SK-N-MC (cell line): ENCODE measurements at regions not wholly inside any gene's neighbourhood (a gene's known extent, or its start where the extent isn't known, plus 50 kb on each side); places are given as distances from the start of the nearest gene placed in this dataset.

ENCODE experiments used
- DNase-seq: peaks from one replicate; pipeline ENCODE4 v3.0.0-alpha.2; 2011; ENCODE audit warnings: low read depth, low spot score
- H3K27ac ChIP-seq: fragments of 200-600 bp; sonication (generic); 2 replicates; pipeline ENCODE4 v1.5.1; 2016; ENCODE audit warnings: mixed run types
- H3K36me3 ChIP-seq: fragments of 200-600 bp; sonication (generic); 2 replicates; pipeline ENCODE4 v1.6.1; 2017; ENCODE audit warnings: antibody characterized with exemption, low read length, mixed read lengths; ENCODE audit not compliant: insufficient read depth
- H3K4me3 ChIP-seq: fragments of 200-600 bp; sonication (generic); 2 replicates; pipeline ENCODE4 v1.5.1; 2016
- H3K9ac ChIP-seq: fragments of 200-600 bp; sonication (generic); 2 replicates; pipeline ENCODE4 v1.8.0; 2017; ENCODE audit warnings: mixed run types, mixed read lengths; ENCODE audit not compliant: insufficient read length
- H3K9me3 ChIP-seq: fragments of 200-600 bp; sonication (generic); 2 replicates; pipeline ENCODE4 v1.6.1; 2017; ENCODE audit warnings: low read depth, mild to moderate bottlenecking, antibody characterized with exemption, low read length, moderate library complexity, mixed read lengths
- EZH2 ChIP-seq: fragments of 200-600 bp; sonication (generic); IDR thresholded peaks from one replicate; pipeline ENCODE4 v1.6.1; 2017; ENCODE audit warnings: antibody characterized with exemption
- FOXP2 ChIP-seq: optimal IDR thresholded peaks from 2 replicates; pipeline ENCODE3; 2011; ENCODE audit warnings: mild to moderate bottlenecking, moderate library complexity; ENCODE audit not compliant: insufficient read depth; ENCODE audit errors: extremely low read length, control extremely low read depth
- POLR2AphosphoS5 ChIP-seq: IDR thresholded peaks from 2 replicates; pipeline ENCODE4 v1.6.1; 2012; ENCODE audit warnings: mild to moderate bottlenecking, low read depth, low read length, borderline replicate concordance

DNA sequence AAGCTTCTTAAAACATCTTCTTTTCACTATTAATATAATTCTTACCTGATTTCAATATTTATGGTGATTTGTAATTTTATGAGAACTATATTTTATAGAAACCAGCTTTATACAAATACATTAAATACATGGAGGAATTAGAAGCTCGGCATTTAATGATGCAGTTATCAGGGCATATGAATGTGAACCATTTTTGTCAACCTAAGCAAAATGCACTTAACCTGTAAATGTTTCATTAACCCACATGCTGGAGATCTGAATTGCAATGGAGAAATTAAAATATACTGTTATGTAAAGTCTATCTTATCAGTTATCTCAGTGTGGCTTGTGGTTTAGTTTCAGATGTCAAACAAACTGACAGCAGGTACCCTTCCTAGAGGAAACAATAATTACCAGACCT, 63.2 kb upstream of the CDH12 start:
- no peak overlapping the region for H3K9ac ChIP-seq
- no peaks in the 10 kb centered on the region for H3K36me3 ChIP-seq
- DNase-seq = no peak
- no peaks in the 10 kb centered on the region for H3K9me3 ChIP-seq
- no peak overlapping the region for H3K4me3 ChIP-seq
- no peak for TF ChIP-seq POLR2AphosphoS5
- TF ChIP-seq FOXP2 = no peak
- no peak for TF ChIP-seq EZH2
- no peak overlapping the region for H3K27ac ChIP-seq

DNA sequence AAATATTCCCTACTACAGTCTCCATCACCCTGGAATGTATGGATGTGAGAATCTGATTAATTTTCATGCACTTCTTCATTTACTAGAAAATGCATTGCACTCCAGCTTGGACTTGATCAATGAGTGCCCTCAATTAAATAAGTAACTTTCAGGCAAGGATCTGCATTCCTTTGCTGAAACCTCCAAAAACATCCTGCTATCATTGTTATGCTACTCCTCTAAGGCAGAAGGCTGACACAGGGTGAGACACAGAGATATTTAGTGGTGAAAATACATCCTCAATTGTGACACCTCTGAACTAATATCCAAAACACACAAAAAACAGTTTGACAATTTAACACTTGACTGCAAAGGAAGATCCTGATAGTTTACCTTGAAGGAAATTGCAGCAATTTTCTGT, 57.9 kb upstream of the CDH12 start:
- TF ChIP-seq FOXP2 = no peak
- no peak for TF ChIP-seq EZH2
- TF ChIP-seq POLR2AphosphoS5 = no peak
- Histone ChIP-seq H3K9me3 (no peaks in the 10 kb centered on the region), H3K36me3 (no peaks in the 10 kb centered on the region), H3K27ac (no peak overlapping the region), H3K9ac (no peak overlapping the region), H3K4me3 (no peak overlapping the region)
- DNase-seq = no peak

GRCh38 chr5:22910523-22910922, 57.4 kb upstream of the CDH12 start:
- Histone ChIP-seq H3K27ac (no peak overlapping the region), H3K36me3 (no peaks in the 10 kb centered on the region), H3K4me3 (no peak overlapping the region), H3K9ac (no peak overlapping the region), H3K9me3 (no peaks in the 10 kb centered on the region)
- TF ChIP-seq EZH2 = no peak
- no peak for TF ChIP-seq POLR2AphosphoS5
- TF ChIP-seq FOXP2 = no peak
- no peak for DNase-seq

DNA sequence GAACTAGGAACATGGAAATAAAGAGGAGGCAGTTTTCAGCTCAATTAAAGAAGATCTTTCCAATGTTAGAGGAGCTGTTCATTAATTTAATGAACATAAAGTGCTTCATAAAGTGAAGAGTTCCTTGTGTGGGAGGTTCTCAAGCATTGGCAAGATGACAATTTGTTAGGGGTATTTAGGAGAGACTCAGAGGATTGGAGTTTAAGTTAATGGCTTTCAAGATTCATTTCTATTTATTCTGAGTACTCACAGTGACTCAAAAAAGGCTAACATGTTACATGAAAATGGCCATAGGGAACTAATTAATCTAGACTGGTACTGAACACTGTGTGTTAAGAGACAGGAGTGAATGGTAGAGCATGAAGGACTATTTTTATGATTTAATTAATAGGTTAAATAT, 55.4 kb upstream of the CDH12 start:
- no peak for TF ChIP-seq FOXP2
- TF ChIP-seq EZH2 = no peak
- no peak; the same call in 1 of the 2 replicates for TF ChIP-seq POLR2AphosphoS5
- Histone ChIP-seq H3K36me3 (no peaks in the 10 kb centered on the region), H3K9me3 (no peaks in the 10 kb centered on the region), H3K27ac (peak overlapping the region; percentile 59), H3K4me3 (peak overlapping the region; percentile 19; the same call in 1 of the 2 replicates), H3K9ac (no peak overlapping the region)
- no peak for DNase-seq

DNA sequence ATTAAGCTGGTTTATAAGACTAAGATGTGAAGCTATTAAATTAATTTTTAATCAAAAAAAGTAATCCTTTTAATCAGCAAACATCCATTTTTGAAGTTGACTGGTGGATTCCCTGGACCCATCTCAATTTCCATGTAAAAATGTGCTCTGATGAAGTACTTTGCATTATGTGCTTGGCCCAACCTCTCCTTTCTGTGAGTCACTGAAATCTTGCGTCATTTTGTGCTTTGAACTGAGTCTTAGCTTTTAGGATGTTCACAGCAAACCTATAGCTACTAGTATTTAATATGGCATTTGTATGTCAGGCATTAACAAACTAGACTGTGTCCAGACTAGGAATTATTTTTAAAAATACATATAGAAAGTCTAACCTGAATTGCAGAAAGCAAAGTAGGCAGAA, 55.0 kb upstream of the CDH12 start:
- Histone ChIP-seq H3K9me3 (no peaks in the 10 kb centered on the region), H3K36me3 (no peaks in the 10 kb centered on the region), H3K4me3 (peak overlapping the region; percentile 19; the same call in 1 of the 2 replicates), H3K9ac (no peak overlapping the region), H3K27ac (peak overlapping the region; percentile 59)
- peak; percentile 55 for DNase-seq
- TF ChIP-seq EZH2 (no peak), POLR2AphosphoS5 (no peak)
